D721Med (cell line): ENCODE measurements at regions not wholly inside any gene's neighbourhood (a gene's known extent, or its start where the extent isn't known, plus 50 kb on each side); places are given as distances from the start of the nearest gene placed in this dataset.

ENCODE experiments used
- DNase-seq: peaks from one replicate; pipeline ENCODE4 v3.0.0; 2011; ENCODE audit warnings: low spot score; ENCODE audit not compliant: insufficient read length
- FAIRE-seq: peaks from 2 replicates; lab custom pipeline; 2011; peaks lifted over from hg19 to GRCh38; lab: Jason Lieb, UNC
- CTCF ChIP-seq: IDR thresholded peaks from 2 replicates; pipeline ENCODE4 v1.5.1; 2012; ENCODE audit warnings: mild to moderate bottlenecking, control low read depth; ENCODE audit not compliant: insufficient read depth; ENCODE audit errors: missing control alignments

- FAIRE-seq, result no peak
- DNase-seq, result no peak
- no peak for TF ChIP-seq CTCF
Observed at GRCh38 chr2:39550701-39551285, 113.7 kb upstream of the MAP4K3 start.

GRCh38 chr2:39558906-39559305 is 106.8 kb upstream of the TMEM178A start:
- no peak for DNase-seq
- no peak for FAIRE-seq
- no peak for TF ChIP-seq CTCF

- no peak for TF ChIP-seq CTCF
- DNase-seq (no peak), FAIRE-seq (no peak)
Observed at GRCh38 chr2:39563572-39563971, 102.1 kb upstream of the TMEM178A start.

DNA sequence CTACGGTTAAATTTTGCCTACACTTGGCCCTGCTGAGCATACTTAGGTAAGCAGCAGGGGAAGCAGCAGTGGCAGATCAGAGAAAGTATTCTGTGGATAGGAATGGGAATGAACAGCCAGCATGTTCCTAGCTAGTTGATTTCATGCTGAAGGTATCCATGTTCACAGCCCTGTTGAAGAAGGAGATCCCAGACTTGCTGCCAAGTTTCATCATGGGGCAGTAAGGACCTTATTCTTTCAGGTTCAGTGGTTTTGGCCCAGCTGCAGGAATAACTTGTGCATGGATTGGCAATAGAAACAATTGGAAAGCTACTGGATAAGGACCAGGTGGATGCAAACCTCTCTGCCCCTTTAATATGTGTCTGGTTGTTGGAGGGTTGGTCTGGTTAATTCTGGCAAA is 98.2 kb upstream of the TMEM178A start:
- no peak for DNase-seq

GRCh38 chr2:39568116-39568515 is 97.6 kb upstream of the TMEM178A start:
- FAIRE-seq, result no peak
- no peak for DNase-seq
- TF ChIP-seq CTCF, result no peak

More for the DNA sequence above, 98.2 kb upstream of the TMEM178A start:
- no peak for TF ChIP-seq CTCF
- FAIRE-seq, result no peak

GRCh38 chr2:39568561-39569006 is 97.1 kb upstream of the TMEM178A start:
- TF ChIP-seq CTCF, result no peak
- DNase-seq, result no peak
- no peak for FAIRE-seq

DNA sequence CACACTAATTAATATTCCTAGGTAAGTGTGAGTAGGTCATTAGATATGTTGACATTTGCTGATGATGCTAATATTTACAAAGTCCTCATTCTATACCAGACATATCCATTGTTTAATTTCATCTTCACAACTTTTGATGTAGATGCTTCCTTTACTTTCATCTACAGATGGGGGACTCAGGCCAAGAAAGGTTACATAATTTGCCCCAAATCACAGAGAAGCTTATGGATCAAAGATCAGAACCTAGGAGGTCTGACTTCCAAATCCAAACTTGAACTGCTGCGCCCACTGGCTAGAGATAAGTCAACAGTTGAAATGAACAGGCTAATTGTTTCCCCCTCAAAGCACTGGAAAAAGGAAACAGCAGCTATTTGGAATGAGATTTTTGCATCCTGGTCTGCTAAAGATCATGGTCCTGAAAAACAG is 95.6 kb upstream of the TMEM178A start:
- no peak for FAIRE-seq
- DNase-seq, result no peak
- TF ChIP-seq CTCF, result no peak
